ENCODE measurements at regions not wholly inside any gene's neighbourhood (a gene's known extent, or its start where the extent isn't known, plus 50 kb on each side); places are given as distances from the start of the nearest gene placed in this dataset.

DNA sequence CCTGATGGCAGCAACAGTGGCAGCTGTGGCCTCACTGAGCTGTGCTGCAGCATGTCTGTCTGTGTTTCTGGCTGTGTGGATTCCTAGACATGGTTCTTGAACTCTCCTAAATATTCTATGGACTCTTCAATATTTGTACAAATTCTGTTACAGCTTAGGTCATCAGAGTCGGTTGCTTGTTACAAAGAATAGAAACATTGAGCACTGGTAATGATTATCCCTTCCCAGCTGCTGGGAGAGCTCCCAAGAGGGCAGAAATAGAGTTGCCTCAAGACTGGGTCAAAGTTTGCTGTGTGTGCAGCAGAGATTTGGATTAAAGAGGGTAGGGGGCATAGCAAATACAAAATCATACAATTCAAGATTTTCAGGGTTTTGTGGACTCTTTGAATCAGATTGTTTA is 337.1 kb upstream of the AKR1E2 start:
- H3K27me3 ChIP-seq (ENCODE audit: control insufficient read depth, insufficient read depth, low read length) = no peaks in the 10 kb centered on the region
- H3K9ac ChIP-seq (ENCODE audit: low read depth, low read length) = no peak overlapping the region
- H3K4me3 ChIP-seq (ENCODE audit: low read depth, low read length) = no peak overlapping the region
- H3K4me1 ChIP-seq (ENCODE audit: control insufficient read depth, insufficient read depth, low read length) = no peaks in the 10 kb centered on the region
- no peaks in the 10 kb centered on the region for H3K36me3 ChIP-seq (ENCODE audit: control insufficient read depth, insufficient read depth, low read length)
- H3K27ac ChIP-seq (ENCODE audit: low read depth, low read length) = no peak overlapping the region
- no peaks in the 10 kb centered on the region for H3K9me3 ChIP-seq (ENCODE audit: control insufficient read depth, insufficient read depth, low read length)

DNA sequence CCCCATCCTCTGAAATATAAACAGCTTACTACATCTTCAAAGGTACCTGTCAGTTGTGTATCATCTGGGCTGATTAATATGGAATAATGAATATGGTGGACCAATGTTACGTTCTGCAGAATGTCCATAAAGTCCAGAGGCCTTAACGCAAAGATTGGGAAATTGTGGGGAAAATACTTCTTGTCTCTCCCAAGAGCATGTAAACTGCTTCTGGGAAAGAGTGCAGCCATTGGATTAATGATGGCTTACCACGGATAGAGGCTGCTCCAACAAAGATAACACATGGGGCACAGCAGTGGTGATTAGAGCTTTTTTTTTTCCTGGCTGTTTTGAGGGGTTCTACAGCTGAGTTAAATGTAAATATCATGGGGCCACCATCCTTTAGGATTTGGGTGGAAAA is 340.4 kb upstream of the AKR1E2 start:
- H3K9me3 ChIP-seq (ENCODE audit: control insufficient read depth, insufficient read depth, low read length) = no peaks in the 10 kb centered on the region
- no peak overlapping the region for H3K4me3 ChIP-seq (ENCODE audit: low read depth, low read length)
- H3K4me1 ChIP-seq (ENCODE audit: control insufficient read depth, insufficient read depth, low read length) = 0 out of 2 replicates have a peak, but pooled peaks cover 7% of the 10 kb centered on the region
- H3K36me3 ChIP-seq (ENCODE audit: control insufficient read depth, insufficient read depth, low read length) = no peaks in the 10 kb centered on the region
- no peaks in the 10 kb centered on the region for H3K27me3 ChIP-seq (ENCODE audit: control insufficient read depth, insufficient read depth, low read length)
- H3K27ac ChIP-seq (ENCODE audit: low read depth, low read length) = no peak overlapping the region
- no peak overlapping the region for H3K9ac ChIP-seq (ENCODE audit: low read depth, low read length)

- Histone ChIP-seq H3K9me3 (ENCODE audit: control insufficient read depth, insufficient read depth, low read length) (no peaks in the 10 kb centered on the region), H3K27me3 (ENCODE audit: control insufficient read depth, insufficient read depth, low read length) (no peaks in the 10 kb centered on the region), H3K27ac (ENCODE audit: low read depth, low read length) (no peak overlapping the region), H3K9ac (ENCODE audit: low read depth, low read length) (no peak overlapping the region), H3K4me3 (ENCODE audit: low read depth, low read length) (no peak overlapping the region), H3K36me3 (ENCODE audit: control insufficient read depth, insufficient read depth, low read length) (no peaks in the 10 kb centered on the region), H3K4me1 (ENCODE audit: control insufficient read depth, insufficient read depth, low read length) (0 out of 2 replicates have a peak, but pooled peaks cover 7% of the 10 kb centered on the region)
Measured at GRCh38 chr10:4483811-4484210, 342.2 kb upstream of the AKR1E2 start.

- Histone ChIP-seq H3K4me3 (ENCODE audit: low read depth, low read length) (no peak overlapping the region), H3K36me3 (ENCODE audit: control insufficient read depth, insufficient read depth, low read length) (no peaks in the 10 kb centered on the region), H3K4me1 (ENCODE audit: control insufficient read depth, insufficient read depth, low read length) (0 out of 2 replicates have a peak, but pooled peaks cover 7% of the 10 kb centered on the region), H3K9ac (ENCODE audit: low read depth, low read length) (no peak overlapping the region), H3K27me3 (ENCODE audit: control insufficient read depth, insufficient read depth, low read length) (no peaks in the 10 kb centered on the region), H3K27ac (ENCODE audit: low read depth, low read length) (no peak overlapping the region), H3K9me3 (ENCODE audit: control insufficient read depth, insufficient read depth, low read length) (no peaks in the 10 kb centered on the region)
Measured at GRCh38 chr10:4482659-4483058, 343.3 kb upstream of the AKR1E2 start.

- no peak overlapping the region for H3K4me3 ChIP-seq (ENCODE audit: low read depth, low read length)
- no peak overlapping the region for H3K9ac ChIP-seq (ENCODE audit: low read depth, low read length)
- H3K4me1 ChIP-seq (ENCODE audit: control insufficient read depth, insufficient read depth, low read length) = 0 out of 2 replicates have a peak, but pooled peaks cover 7% of the 10 kb centered on the region
- H3K27me3 ChIP-seq (ENCODE audit: control insufficient read depth, insufficient read depth, low read length) = no peaks in the 10 kb centered on the region
- H3K36me3 ChIP-seq (ENCODE audit: control insufficient read depth, insufficient read depth, low read length) = no peaks in the 10 kb centered on the region
- no peak overlapping the region for H3K27ac ChIP-seq (ENCODE audit: low read depth, low read length)
- H3K9me3 ChIP-seq (ENCODE audit: control insufficient read depth, insufficient read depth, low read length) = no peaks in the 10 kb centered on the region
Measured at GRCh38 chr10:4481192-4481591, 344.8 kb upstream of the AKR1E2 start.

- no peak overlapping the region for H3K4me3 ChIP-seq (ENCODE audit: low read depth, low read length)
- no peaks in the 10 kb centered on the region for H3K36me3 ChIP-seq (ENCODE audit: control insufficient read depth, insufficient read depth, low read length)
- H3K9ac ChIP-seq (ENCODE audit: low read depth, low read length) = no peak overlapping the region
- no peaks in the 10 kb centered on the region for H3K27me3 ChIP-seq (ENCODE audit: control insufficient read depth, insufficient read depth, low read length)
- H3K9me3 ChIP-seq (ENCODE audit: control insufficient read depth, insufficient read depth, low read length) = no peaks in the 10 kb centered on the region
- H3K4me1 ChIP-seq (ENCODE audit: control insufficient read depth, insufficient read depth, low read length) = 0 out of 2 replicates have a peak, but pooled peaks cover 7% of the 10 kb centered on the region
- H3K27ac ChIP-seq (ENCODE audit: low read depth, low read length) = no peak overlapping the region
Measured at GRCh38 chr10:4479342-4479741, 346.7 kb upstream of the AKR1E2 start.

GRCh38 chr10:4477664-4478063 is 348.3 kb upstream of the AKR1E2 start:
- H3K9me3 ChIP-seq (ENCODE audit: control insufficient read depth, insufficient read depth, low read length) = no peaks in the 10 kb centered on the region
- no peak overlapping the region for H3K4me3 ChIP-seq (ENCODE audit: low read depth, low read length)
- H3K27ac ChIP-seq (ENCODE audit: low read depth, low read length) = no peak overlapping the region
- no peaks in the 10 kb centered on the region for H3K36me3 ChIP-seq (ENCODE audit: control insufficient read depth, insufficient read depth, low read length)
- H3K9ac ChIP-seq (ENCODE audit: low read depth, low read length) = no peak overlapping the region
- H3K4me1 ChIP-seq (ENCODE audit: control insufficient read depth, insufficient read depth, low read length) = 0 out of 2 replicates have a peak, but pooled peaks cover 6% of the 10 kb centered on the region
- H3K27me3 ChIP-seq (ENCODE audit: control insufficient read depth, insufficient read depth, low read length) = no peaks in the 10 kb centered on the region

GRCh38 chr10:4475827-4476490 is 350.0 kb upstream of the AKR1E2 start:
- no peak overlapping the region for H3K9ac ChIP-seq (ENCODE audit: low read depth, low read length)
- H3K4me1 ChIP-seq (ENCODE audit: control insufficient read depth, insufficient read depth, low read length) = 0 out of 2 replicates have a peak, but pooled peaks cover under 1% of the 10 kb centered on the region
- no peak overlapping the region for H3K27ac ChIP-seq (ENCODE audit: low read depth, low read length)
- no peaks in the 10 kb centered on the region for H3K36me3 ChIP-seq (ENCODE audit: control insufficient read depth, insufficient read depth, low read length)
- H3K27me3 ChIP-seq (ENCODE audit: control insufficient read depth, insufficient read depth, low read length) = no peaks in the 10 kb centered on the region
- H3K4me3 ChIP-seq (ENCODE audit: low read depth, low read length) = no peak overlapping the region
- H3K9me3 ChIP-seq (ENCODE audit: control insufficient read depth, insufficient read depth, low read length) = no peaks in the 10 kb centered on the region

DNA sequence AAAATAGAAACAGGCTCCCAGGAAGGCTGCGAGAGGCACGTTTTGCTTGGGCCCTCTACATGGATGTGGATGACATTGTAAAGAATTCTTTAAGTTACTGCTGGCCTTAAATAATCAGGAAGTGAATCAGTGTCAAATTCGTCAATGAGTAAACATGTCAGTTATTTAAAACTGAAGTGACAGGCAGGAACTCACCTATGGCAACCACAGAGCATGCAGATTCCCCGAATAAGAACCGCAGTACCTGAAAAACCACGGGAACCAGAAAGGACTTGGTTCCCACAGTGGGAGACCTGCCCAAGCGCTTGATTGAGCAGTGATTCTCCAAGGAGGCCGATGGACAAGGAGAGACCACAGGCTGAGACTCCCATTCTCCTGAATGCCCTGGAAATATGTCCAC is 351.2 kb upstream of the AKR1E2 start:
- no peak overlapping the region for H3K4me3 ChIP-seq (ENCODE audit: low read depth, low read length)
- H3K27ac ChIP-seq (ENCODE audit: low read depth, low read length) = peak overlapping the region; percentile 23
- H3K36me3 ChIP-seq (ENCODE audit: control insufficient read depth, insufficient read depth, low read length) = no peaks in the 10 kb centered on the region
- H3K27me3 ChIP-seq (ENCODE audit: control insufficient read depth, insufficient read depth, low read length) = no peaks in the 10 kb centered on the region
- H3K4me1 ChIP-seq (ENCODE audit: control insufficient read depth, insufficient read depth, low read length) = peaks cover 5% of the 10 kb centered on the region; the same call in 1 of the 2 replicates
- H3K9ac ChIP-seq (ENCODE audit: low read depth, low read length) = no peak overlapping the region
- H3K9me3 ChIP-seq (ENCODE audit: control insufficient read depth, insufficient read depth, low read length) = no peaks in the 10 kb centered on the region

GRCh38 chr10:4473977-4474376 is 352.0 kb upstream of the AKR1E2 start:
- H3K4me1 ChIP-seq (ENCODE audit: control insufficient read depth, insufficient read depth, low read length) = peaks cover 6% of the 10 kb centered on the region; the same call in 1 of the 2 replicates
- H3K27me3 ChIP-seq (ENCODE audit: control insufficient read depth, insufficient read depth, low read length) = no peaks in the 10 kb centered on the region
- H3K4me3 ChIP-seq (ENCODE audit: low read depth, low read length) = no peak overlapping the region
- H3K27ac ChIP-seq (ENCODE audit: low read depth, low read length) = no peak overlapping the region
- no peak overlapping the region for H3K9ac ChIP-seq (ENCODE audit: low read depth, low read length)
- no peaks in the 10 kb centered on the region for H3K9me3 ChIP-seq (ENCODE audit: control insufficient read depth, insufficient read depth, low read length)
- no peaks in the 10 kb centered on the region for H3K36me3 ChIP-seq (ENCODE audit: control insufficient read depth, insufficient read depth, low read length)

DNA sequence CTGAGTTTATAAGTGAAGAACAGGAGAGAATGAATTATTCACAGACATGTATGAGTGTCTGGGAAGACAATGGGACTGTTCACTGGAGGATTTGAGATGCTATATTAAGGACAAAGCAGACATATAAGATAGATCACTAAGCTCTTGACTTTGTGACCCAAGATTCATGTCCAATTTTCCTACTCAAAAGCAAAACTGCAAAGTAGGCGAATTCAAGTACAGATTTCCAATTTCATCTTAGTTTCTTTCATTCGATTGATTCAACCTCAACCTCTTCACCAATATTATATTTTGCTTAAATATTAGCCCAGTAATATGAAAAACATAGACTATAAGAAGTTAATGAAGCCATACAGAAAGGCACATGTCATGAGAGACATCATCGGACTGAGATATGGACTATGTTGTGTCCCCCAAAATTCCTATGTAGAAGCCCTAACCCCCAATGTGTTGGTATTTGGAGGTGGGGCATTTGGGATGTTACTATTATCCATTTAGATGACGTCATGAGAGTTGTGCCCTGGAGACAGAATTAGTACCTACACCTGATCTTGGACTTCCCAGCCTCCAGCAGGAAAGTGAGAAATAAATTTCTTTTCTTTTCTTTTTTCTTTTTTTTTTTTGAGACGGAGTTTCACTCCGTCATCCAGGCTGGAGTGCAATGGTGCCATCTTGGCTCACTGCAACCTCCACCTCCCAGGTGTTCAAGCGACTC is 353.7 kb upstream of the AKR1E2 start:
- H3K27ac ChIP-seq (ENCODE audit: low read depth, low read length) = no peak overlapping the region
- no peaks in the 10 kb centered on the region for H3K36me3 ChIP-seq (ENCODE audit: control insufficient read depth, insufficient read depth, low read length)
- no peak overlapping the region for H3K9ac ChIP-seq (ENCODE audit: low read depth, low read length)
- no peaks in the 10 kb centered on the region for H3K9me3 ChIP-seq (ENCODE audit: control insufficient read depth, insufficient read depth, low read length)
- peaks cover 6% of the 10 kb centered on the region; the same call in 1 of the 2 replicates for H3K4me1 ChIP-seq (ENCODE audit: control insufficient read depth, insufficient read depth, low read length)
- no peaks in the 10 kb centered on the region for H3K27me3 ChIP-seq (ENCODE audit: control insufficient read depth, insufficient read depth, low read length)
- H3K4me3 ChIP-seq (ENCODE audit: low read depth, low read length) = no peak overlapping the region

All from HUES48 (cell line).